ENCODE measurements at regions not wholly inside any gene's neighbourhood (a gene's known extent, or its start where the extent isn't known, plus 50 kb on each side); places are given as distances from the start of the nearest gene placed in this dataset.

GRCh38 chr16:11491524-11491923 lies 95.2 kb downstream of the LITAF start:
- TF ChIP-seq CTCF (IDR thresholded peaks at IDR 0.05) (no peak), POLR2A (IDR thresholded peaks at IDR 0.05) (no peak)
